K562 (cell line): ENCODE measurements at regions not wholly inside any gene's neighbourhood (a gene's known extent, or its start where the extent isn't known, plus 50 kb on each side); places are given as distances from the start of the nearest gene placed in this dataset.
A peak's percentile ranks its signal among the peaks of the same experiment; 100 is the strongest.

Experiments
- BRF1 ChIP-seq: IDR thresholded peaks from 3 replicates; pipeline ENCODE4 v1.6.1; 2011; ENCODE audit warnings: borderline replicate concordance, mild to moderate bottlenecking; ENCODE audit not compliant: insufficient read length; ENCODE audit errors: extremely low read depth
- ELF1 ChIP-seq: fragments of 200-800 bp; sonication (Bioruptor generic); IDR thresholded peaks from 2 replicates; pipeline ENCODE4 v1.6.1; 2016; ENCODE audit warnings: missing genetic modification characterization, missing compliant biosample characterization
- FOXA3 ChIP-seq, 2 experiments: fragments of 450-650 bp in 1 of 2; sonication (generic) in 1 of 2; formaldehyde crosslinking; IDR thresholded peaks in 1 of 2; conservative IDR thresholded peaks in 1 of 2; 2 replicates each; pipeline versions ENCODE4 v1.4.0 to v1.8.0; 2020 to 2022; ENCODE audit warnings: mild to moderate bottlenecking in 2 of 2, missing genetic modification reagents in 1 of 2
- HLTF ChIP-seq: fragments of 450-650 bp; IDR thresholded peaks from 2 replicates; pipeline ENCODE4 v1.6.1; 2016
- PHTF2 ChIP-seq: fragments of 250-450 bp; sonication (Bioruptor Pico); IDR thresholded peaks from 2 replicates; pipeline ENCODE4 v1.5.0; 2021; ENCODE audit warnings: mild to moderate bottlenecking
- POLR2A ChIP-seq: fragments of 450-650 bp; conservative IDR thresholded peaks from 2 replicates; pipeline ENCODE4 v1.6.1; 2016
- PRMT5 ChIP-seq: sonication (generic); formaldehyde crosslinking; IDR thresholded peaks from 2 replicates; pipeline ENCODE4 v1.5.0; 2020; ENCODE audit warnings: missing genetic modification reagents
- TAF7 ChIP-seq: fragments of 450-650 bp; IDR thresholded peaks from 2 replicates; pipeline ENCODE4 v1.6.1; 2016; ENCODE audit warnings: missing genetic modification characterization, missing compliant biosample characterization
- ZBTB7A ChIP-seq: IDR thresholded peaks from 2 replicates; pipeline ENCODE4 v1.6.1; 2011; ENCODE audit warnings: low read depth, mild to moderate bottlenecking, low read length, moderate library complexity, borderline replicate concordance; ENCODE audit not compliant: control insufficient read depth
- ZC3H4 ChIP-seq: sonication (generic); formaldehyde crosslinking; IDR thresholded peaks from 2 replicates; pipeline ENCODE4 v1.9.0; 2021; ENCODE audit warnings: missing genetic modification reagents, borderline replicate concordance
- ZNF3 ChIP-seq: fragments of 250-450 bp; sonication (Bioruptor Pico); IDR thresholded peaks from 2 replicates; pipeline ENCODE4 v1.5.0; 2021; ENCODE audit warnings: mild to moderate bottlenecking, moderate library complexity
- ZNF589 ChIP-seq: fragments of 200-800 bp; sonication (Bioruptor generic); IDR thresholded peaks from 2 replicates; pipeline ENCODE4 v1.6.1; 2016; ENCODE audit warnings: low read depth, missing genetic modification characterization, missing compliant biosample characterization
- ZSCAN32 ChIP-seq: fragments of 450-650 bp; formaldehyde crosslinking; IDR thresholded peaks from 2 replicates; pipeline ENCODE4 v1.4.0; 2020; ENCODE audit warnings: mild to moderate bottlenecking, moderate library complexity
- TF ChIP-seq, protein P1 (sequence below): fragments of 250-450 bp; sonication (Bioruptor Pico); IDR thresholded peaks from 2 replicates; pipeline ENCODE4 v1.5.0; 2022; ENCODE audit warnings: mild to moderate bottlenecking
- TF ChIP-seq, protein P2 (sequence below): fragments of 450-650 bp; IDR thresholded peaks from 2 replicates; pipeline ENCODE4 v1.6.1; 2016; ENCODE audit warnings: mild to moderate bottlenecking
- TF ChIP-seq, protein P3 (sequence below), 2 experiments: fragments of 450-650 bp in 1 of 2; sonication (generic) in 1 of 2; formaldehyde crosslinking; conservative IDR thresholded peaks; 2 replicates each; pipeline versions ENCODE4 v1.4.0 to v1.8.1; 2020 to 2022; ENCODE audit warnings: mild to moderate bottlenecking in 1 of 2, missing genetic modification reagents in 1 of 2
- TF ChIP-seq, protein P4 (sequence below): sonication (generic); formaldehyde crosslinking; IDR thresholded peaks from 2 replicates; pipeline ENCODE4 v1.8.0; 2023; ENCODE audit warnings: missing genetic modification reagents, mild to moderate bottlenecking, borderline replicate concordance

DNA sequence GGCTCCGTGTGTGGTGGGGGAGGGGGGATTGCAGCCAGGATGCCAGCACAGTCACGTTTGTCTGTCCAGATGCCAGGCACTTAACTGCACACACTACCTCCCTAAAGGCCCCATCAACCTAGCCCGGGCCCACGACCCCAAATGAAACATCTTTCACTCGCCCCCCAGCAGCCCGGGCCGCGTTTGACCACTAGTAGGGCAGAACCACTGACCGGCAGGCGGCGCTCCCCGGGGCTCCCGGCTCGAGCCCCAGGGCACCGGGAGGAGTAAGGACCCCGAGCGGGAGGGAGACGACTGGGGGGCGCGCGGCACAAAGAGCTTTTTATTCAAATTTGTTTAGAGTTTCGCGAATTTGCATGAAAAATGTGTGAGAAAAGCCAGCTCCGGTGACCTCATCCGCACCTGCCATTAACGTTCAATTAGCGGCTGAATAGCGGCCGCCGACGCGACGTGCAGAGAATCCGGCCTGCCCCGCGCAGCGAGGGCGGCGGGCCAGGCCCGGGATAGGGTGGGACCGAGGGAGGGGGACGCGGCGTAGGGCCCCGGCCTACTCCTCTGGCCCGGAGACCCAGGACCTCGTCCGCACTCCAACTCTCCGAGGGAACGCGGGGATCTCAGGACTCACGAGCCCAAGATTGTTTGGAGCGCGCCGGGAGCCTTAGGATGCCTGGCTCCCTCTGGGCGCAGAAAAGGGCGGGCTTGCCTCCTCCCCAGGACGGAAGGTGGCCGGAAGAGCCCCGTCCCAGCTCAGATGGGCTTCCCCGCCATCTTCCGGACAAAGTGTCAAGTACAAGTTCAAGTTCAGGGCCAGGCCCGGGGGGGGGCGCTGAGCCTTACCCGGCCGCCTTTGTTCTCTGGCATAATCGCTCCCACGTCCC lies 64.9 kb upstream of the POLG start (continued):
- TF ChIP-seq, protein P1, sequence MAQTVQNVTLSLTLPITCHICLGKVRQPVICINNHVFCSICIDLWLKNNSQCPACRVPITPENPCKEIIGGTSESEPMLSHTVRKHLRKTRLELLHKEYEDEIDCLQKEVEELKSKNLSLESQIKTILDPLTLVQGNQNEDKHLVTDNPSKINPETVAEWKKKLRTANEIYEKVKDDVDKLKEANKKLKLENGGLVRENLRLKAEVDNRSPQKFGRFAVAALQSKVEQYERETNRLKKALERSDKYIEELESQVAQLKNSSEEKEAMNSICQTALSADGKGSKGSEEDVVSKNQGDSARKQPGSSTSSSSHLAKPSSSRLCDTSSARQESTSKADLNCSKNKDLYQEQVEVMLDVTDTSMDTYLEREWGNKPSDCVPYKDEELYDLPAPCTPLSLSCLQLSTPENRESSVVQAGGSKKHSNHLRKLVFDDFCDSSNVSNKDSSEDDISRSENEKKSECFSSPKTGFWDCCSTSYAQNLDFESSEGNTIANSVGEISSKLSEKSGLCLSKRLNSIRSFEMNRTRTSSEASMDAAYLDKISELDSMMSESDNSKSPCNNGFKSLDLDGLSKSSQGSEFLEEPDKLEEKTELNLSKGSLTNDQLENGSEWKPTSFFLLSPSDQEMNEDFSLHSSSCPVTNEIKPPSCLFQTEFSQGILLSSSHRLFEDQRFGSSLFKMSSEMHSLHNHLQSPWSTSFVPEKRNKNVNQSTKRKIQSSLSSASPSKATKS = no peak
- TF ChIP-seq, protein P2, sequence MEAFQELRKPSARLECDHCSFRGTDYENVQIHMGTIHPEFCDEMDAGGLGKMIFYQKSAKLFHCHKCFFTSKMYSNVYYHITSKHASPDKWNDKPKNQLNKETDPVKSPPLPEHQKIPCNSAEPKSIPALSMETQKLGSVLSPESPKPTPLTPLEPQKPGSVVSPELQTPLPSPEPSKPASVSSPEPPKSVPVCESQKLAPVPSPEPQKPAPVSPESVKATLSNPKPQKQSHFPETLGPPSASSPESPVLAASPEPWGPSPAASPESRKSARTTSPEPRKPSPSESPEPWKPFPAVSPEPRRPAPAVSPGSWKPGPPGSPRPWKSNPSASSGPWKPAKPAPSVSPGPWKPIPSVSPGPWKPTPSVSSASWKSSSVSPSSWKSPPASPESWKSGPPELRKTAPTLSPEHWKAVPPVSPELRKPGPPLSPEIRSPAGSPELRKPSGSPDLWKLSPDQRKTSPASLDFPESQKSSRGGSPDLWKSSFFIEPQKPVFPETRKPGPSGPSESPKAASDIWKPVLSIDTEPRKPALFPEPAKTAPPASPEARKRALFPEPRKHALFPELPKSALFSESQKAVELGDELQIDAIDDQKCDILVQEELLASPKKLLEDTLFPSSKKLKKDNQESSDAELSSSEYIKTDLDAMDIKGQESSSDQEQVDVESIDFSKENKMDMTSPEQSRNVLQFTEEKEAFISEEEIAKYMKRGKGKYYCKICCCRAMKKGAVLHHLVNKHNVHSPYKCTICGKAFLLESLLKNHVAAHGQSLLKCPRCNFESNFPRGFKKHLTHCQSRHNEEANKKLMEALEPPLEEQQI = no peak
- TF ChIP-seq ZC3H4 (no peak), FOXA3 (CRISPR knock-in tag; conservative IDR thresholded peaks at IDR 0.05 in 1 of 2, IDR thresholded peaks at IDR 0.05 in 1 of 2) (no peak), ZNF589 (no peak), HLTF (no peak), PHTF2 (CRISPR knock-in tag) (no peak), BRF1 (no peak), ELF1 (tag) (0 out of 2 replicates have a peak, but pooled peaks have one; percentile 19), TAF7 (no peak), PRMT5 (CRISPR knock-in tag) (no peak), ZNF3 (no peak), ZBTB7A (peak; percentile 62; the same call in 1 of the 2 replicates), ZSCAN32 (CRISPR knock-in tag) (no peak), POLR2A (no peak)
- TF ChIP-seq, protein P3, sequence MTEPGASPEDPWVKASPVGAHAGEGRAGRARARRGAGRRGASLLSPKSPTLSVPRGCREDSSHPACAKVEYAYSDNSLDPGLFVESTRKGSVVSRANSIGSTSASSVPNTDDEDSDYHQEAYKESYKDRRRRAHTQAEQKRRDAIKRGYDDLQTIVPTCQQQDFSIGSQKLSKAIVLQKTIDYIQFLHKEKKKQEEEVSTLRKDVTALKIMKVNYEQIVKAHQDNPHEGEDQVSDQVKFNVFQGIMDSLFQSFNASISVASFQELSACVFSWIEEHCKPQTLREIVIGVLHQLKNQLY (CRISPR knock-in tag; conservative IDR thresholded peaks at IDR 0.05) = no peak
- TF ChIP-seq, protein P4, sequence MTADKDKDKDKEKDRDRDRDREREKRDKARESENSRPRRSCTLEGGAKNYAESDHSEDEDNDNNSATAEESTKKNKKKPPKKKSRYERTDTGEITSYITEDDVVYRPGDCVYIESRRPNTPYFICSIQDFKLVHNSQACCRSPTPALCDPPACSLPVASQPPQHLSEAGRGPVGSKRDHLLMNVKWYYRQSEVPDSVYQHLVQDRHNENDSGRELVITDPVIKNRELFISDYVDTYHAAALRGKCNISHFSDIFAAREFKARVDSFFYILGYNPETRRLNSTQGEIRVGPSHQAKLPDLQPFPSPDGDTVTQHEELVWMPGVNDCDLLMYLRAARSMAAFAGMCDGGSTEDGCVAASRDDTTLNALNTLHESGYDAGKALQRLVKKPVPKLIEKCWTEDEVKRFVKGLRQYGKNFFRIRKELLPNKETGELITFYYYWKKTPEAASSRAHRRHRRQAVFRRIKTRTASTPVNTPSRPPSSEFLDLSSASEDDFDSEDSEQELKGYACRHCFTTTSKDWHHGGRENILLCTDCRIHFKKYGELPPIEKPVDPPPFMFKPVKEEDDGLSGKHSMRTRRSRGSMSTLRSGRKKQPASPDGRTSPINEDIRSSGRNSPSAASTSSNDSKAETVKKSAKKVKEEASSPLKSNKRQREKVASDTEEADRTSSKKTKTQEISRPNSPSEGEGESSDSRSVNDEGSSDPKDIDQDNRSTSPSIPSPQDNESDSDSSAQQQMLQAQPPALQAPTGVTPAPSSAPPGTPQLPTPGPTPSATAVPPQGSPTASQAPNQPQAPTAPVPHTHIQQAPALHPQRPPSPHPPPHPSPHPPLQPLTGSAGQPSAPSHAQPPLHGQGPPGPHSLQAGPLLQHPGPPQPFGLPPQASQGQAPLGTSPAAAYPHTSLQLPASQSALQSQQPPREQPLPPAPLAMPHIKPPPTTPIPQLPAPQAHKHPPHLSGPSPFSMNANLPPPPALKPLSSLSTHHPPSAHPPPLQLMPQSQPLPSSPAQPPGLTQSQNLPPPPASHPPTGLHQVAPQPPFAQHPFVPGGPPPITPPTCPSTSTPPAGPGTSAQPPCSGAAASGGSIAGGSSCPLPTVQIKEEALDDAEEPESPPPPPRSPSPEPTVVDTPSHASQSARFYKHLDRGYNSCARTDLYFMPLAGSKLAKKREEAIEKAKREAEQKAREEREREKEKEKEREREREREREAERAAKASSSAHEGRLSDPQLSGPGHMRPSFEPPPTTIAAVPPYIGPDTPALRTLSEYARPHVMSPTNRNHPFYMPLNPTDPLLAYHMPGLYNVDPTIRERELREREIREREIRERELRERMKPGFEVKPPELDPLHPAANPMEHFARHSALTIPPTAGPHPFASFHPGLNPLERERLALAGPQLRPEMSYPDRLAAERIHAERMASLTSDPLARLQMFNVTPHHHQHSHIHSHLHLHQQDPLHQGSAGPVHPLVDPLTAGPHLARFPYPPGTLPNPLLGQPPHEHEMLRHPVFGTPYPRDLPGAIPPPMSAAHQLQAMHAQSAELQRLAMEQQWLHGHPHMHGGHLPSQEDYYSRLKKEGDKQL = no peak
